Esophagus muscularis mucosa (tissue), 3 donors: ENCODE measurements at regions not wholly inside any gene's neighbourhood (a gene's known extent, or its start where the extent isn't known, plus 50 kb on each side); places are given as distances from the start of the nearest gene placed in this dataset.

ENCODE experiments used
- CTCF ChIP-seq, 3 experiments: fragments of 200-600 bp in 2 of 3; fragments of 450-650 bp in 1 of 3; sonication (generic) in 2 of 3; IDR thresholded peaks; one replicate each; pipeline ENCODE4 v1.5.1; 2017 to 2019; ENCODE audit warnings: antibody characterized with exemption in 3 of 3, mild to moderate bottlenecking in 2 of 3, moderate library complexity in 1 of 3
- POLR2AphosphoS5 ChIP-seq, 2 donors: sonication (generic); formaldehyde crosslinking; IDR thresholded peaks; one replicate each; pipeline ENCODE4 v1.6.1; 2017; ENCODE audit warnings: antibody characterized with exemption in 2 of 2

GRCh38 chr20:16846006-16846405, 97.8 kb downstream of the OTOR start:
- no peak for TF ChIP-seq CTCF (IDR thresholded peaks at IDR 0.05)
- TF ChIP-seq POLR2AphosphoS5 (IDR thresholded peaks at IDR 0.05), result no peak
